ENCODE measurements at regions not wholly inside any gene's neighbourhood (a gene's known extent, or its start where the extent isn't known, plus 50 kb on each side); places are given as distances from the start of the nearest gene placed in this dataset.

- Histone ChIP-seq H3K27ac (no peak overlapping the region), H3K4me3 (no peak overlapping the region), H3K27me3 (no peaks in the 10 kb centered on the region), H3K4me1 (replicated peaks in 1 of 2) (no peaks in the 10 kb centered on the region), H3K9me3 (replicated peaks in 1 of 3) (no peaks in the 10 kb centered on the region), H3K36me3 (replicated peaks in 1 of 2) (no peaks in the 10 kb centered on the region)
- 87 to 96% (median 92%) methylated on average over 4 of the region's 4 CpGs for WGBS, 4 donors
- TF ChIP-seq CTCF (IDR thresholded peaks at IDR 0.05) (no peak), POLR2A (IDR thresholded peaks at IDR 0.05) (no peak)
- intact Hi-C loops (cut with DNase I), result no loop called here
- no peak for DNase-seq
Observed at GRCh38 chr1:162952956-162953355, 92.0 kb upstream of the CCDC190 start.

- H3K27me3 ChIP-seq, result no peaks in the 10 kb centered on the region
- H3K4me3 ChIP-seq, result no peak overlapping the region
- WGBS, 4 donors, result 88 to 93% (median 90%) methylated on average over 2 of the region's 2 CpGs
- no peaks in the 10 kb centered on the region for H3K4me1 ChIP-seq (replicated peaks in 1 of 2)
- DNase-seq, result no peak
- no peak overlapping the region for H3K27ac ChIP-seq
- TF ChIP-seq CTCF (IDR thresholded peaks at IDR 0.05) (no peak), POLR2A (IDR thresholded peaks at IDR 0.05) (no peak)
- H3K36me3 ChIP-seq (replicated peaks in 1 of 2), result no peaks in the 10 kb centered on the region
- no peaks in the 10 kb centered on the region for H3K9me3 ChIP-seq (replicated peaks in 1 of 3)
- intact Hi-C loops (cut with DNase I), result no loop called here
Observed at GRCh38 chr1:162951553-162952315, 90.8 kb upstream of the CCDC190 start.

- Histone ChIP-seq H3K27ac (no peak overlapping the region), H3K36me3 (replicated peaks in 1 of 2) (no peaks in the 10 kb centered on the region), H3K27me3 (no peaks in the 10 kb centered on the region), H3K9me3 (replicated peaks in 1 of 3) (no peaks in the 10 kb centered on the region), H3K4me1 (replicated peaks in 1 of 2) (no peaks in the 10 kb centered on the region), H3K4me3 (no peak overlapping the region)
- intact Hi-C loops (cut with DNase I), result no loop called here
- peak in 1 of 7 donors; percentile 30 for DNase-seq
- no peak for TF ChIP-seq CTCF (IDR thresholded peaks at IDR 0.05)
- TF ChIP-seq POLR2A (IDR thresholded peaks at IDR 0.05), result no peak
Observed at GRCh38 chr1:162950187-162950586, 89.2 kb upstream of the CCDC190 start.

- peaks cover 10 to 15% of the 10 kb centered on the region in 2 donors for H3K4me1 ChIP-seq (replicated peaks in 1 of 2)
- peak in 3 of 7 donors; percentile 14 to 40 (median 22) for DNase-seq
- TF ChIP-seq POLR2A (IDR thresholded peaks at IDR 0.05), result no peak
- no peak for TF ChIP-seq CTCF (IDR thresholded peaks at IDR 0.05)
- no peak overlapping the region for H3K27ac ChIP-seq
- H3K9me3 ChIP-seq (replicated peaks in 1 of 3), result no peaks in the 10 kb centered on the region
- no peaks in the 10 kb centered on the region for H3K27me3 ChIP-seq
- no peaks in the 10 kb centered on the region for H3K36me3 ChIP-seq (replicated peaks in 1 of 2)
- intact Hi-C loops (cut with DNase I), result no loop called here
- 53 to 71% (median 60%) methylated on average over 4 of the region's 4 CpGs for WGBS, 4 donors
- H3K4me3 ChIP-seq, result no peak overlapping the region
Observed at GRCh38 chr1:162946701-162947100, 85.7 kb upstream of the CCDC190 start.
